MM.1S (cell line): ENCODE measurements at regions not wholly inside any gene's neighbourhood (a gene's known extent, or its start where the extent isn't known, plus 50 kb on each side); places are given as distances from the start of the nearest gene placed in this dataset.

Experiments used
- DNase-seq: peaks from one replicate; pipeline ENCODE4 v3.0.0-alpha.2; 2015
- H2AFZ ChIP-seq: fragments of 300-600 bp; sonication (generic); 2 replicates; pipeline ENCODE4 v1.6.0; 2016; ENCODE audit warnings: antibody characterized with exemption, low read length
- H3F3A ChIP-seq: fragments of 300-600 bp; sonication (generic); 2 replicates; pipeline ENCODE4 v1.6.1; 2016; ENCODE audit warnings: mild to moderate bottlenecking, antibody characterized with exemption, low read length, moderate library complexity, mixed read lengths; ENCODE audit not compliant: insufficient read depth
- H3K27ac ChIP-seq: fragments of 300-600 bp; sonication (generic); 2 replicates; pipeline ENCODE4 v1.5.1; 2016; ENCODE audit warnings: mild to moderate bottlenecking, low read length
- H3K27me3 ChIP-seq: fragments of 300-600 bp; sonication (generic); replicated peaks from 2 replicates; pipeline ENCODE4 v1.6.0; 2016; ENCODE audit warnings: low read length; ENCODE audit not compliant: insufficient read depth
- H3K36me3 ChIP-seq: fragments of 300-600 bp; sonication (generic); replicated peaks from 2 replicates; pipeline ENCODE4 v1.6.1; 2016; ENCODE audit warnings: mild to moderate bottlenecking, low read length, mixed read lengths; ENCODE audit not compliant: insufficient read depth
- H3K4me1 ChIP-seq: fragments of 300-600 bp; sonication (generic); 2 replicates; pipeline ENCODE4 v1.6.1; 2016; ENCODE audit warnings: low read length, mixed read lengths
- H3K4me2 ChIP-seq: fragments of 300-600 bp; sonication (generic); 2 replicates; pipeline ENCODE4 v1.6.0; 2016; ENCODE audit warnings: low read depth, low read length
- H3K4me3 ChIP-seq: fragments of 300-600 bp; sonication (generic); 2 replicates; pipeline ENCODE4 v1.5.1; 2016; ENCODE audit warnings: low read length, mixed read lengths
- H3K79me2 ChIP-seq: fragments of 300-600 bp; sonication (generic); 2 replicates; pipeline ENCODE4 v1.6.1; 2016; ENCODE audit warnings: mixed run types, low read length, mixed read lengths
- H3K9ac ChIP-seq: fragments of 300-600 bp; sonication (generic); 2 replicates; pipeline ENCODE4 v1.6.1; 2016; ENCODE audit warnings: low read length, mixed read lengths
- H3K9me2 ChIP-seq: fragments of 300-600 bp; sonication (generic); replicated peaks from 2 replicates; pipeline ENCODE4 v1.6.1; 2016; ENCODE audit warnings: mild to moderate bottlenecking, low read length, mixed read lengths; ENCODE audit not compliant: insufficient read depth
- H3K9me3 ChIP-seq: fragments of 300-600 bp; sonication (generic); replicated peaks from 2 replicates; pipeline ENCODE4 v1.6.1; 2016; ENCODE audit warnings: mild to moderate bottlenecking, low read length, mixed read lengths; ENCODE audit not compliant: insufficient read depth
- H4K20me1 ChIP-seq: fragments of 300-600 bp; sonication (generic); 2 replicates; pipeline ENCODE4 v1.6.1; 2016; ENCODE audit warnings: mild to moderate bottlenecking, low read length, moderate library complexity, mixed read lengths; ENCODE audit not compliant: insufficient read depth
- CTCF ChIP-seq: fragments of 300-600 bp; sonication (generic); IDR thresholded peaks from 2 replicates; pipeline ENCODE4 v1.5.1; 2016; ENCODE audit warnings: antibody characterized with exemption, low read length, mixed read lengths
- EZH2 ChIP-seq: fragments of 300-600 bp; sonication (generic); optimal IDR thresholded peaks from 2 replicates; pipeline ENCODE3; 2017; ENCODE audit warnings: low read depth, mild to moderate bottlenecking, antibody characterized with exemption, low read length, mixed read lengths
- EZH2phosphoT487 ChIP-seq: fragments of 300-600 bp; sonication (generic); IDR thresholded peaks from 2 replicates; pipeline ENCODE4 v1.6.1; 2018; ENCODE audit warnings: antibody characterized with exemption, low read length

GRCh38 chr18:53795061-53795460 lies 429.4 kb downstream of the MBD2 start:
- Histone ChIP-seq H3K79me2 (no peaks in the 10 kb centered on the region), H3K4me1 (no peaks in the 10 kb centered on the region), H3K4me3 (no peak overlapping the region), H3K4me2 (no peak overlapping the region), H3K9me2 (no peaks in the 10 kb centered on the region), H3K9ac (no peak overlapping the region), H3K27ac (no peak overlapping the region), H3K9me3 (no peaks in the 10 kb centered on the region), H3F3A (no peaks in the 10 kb centered on the region), H4K20me1 (no peaks in the 10 kb centered on the region), H2AFZ (no peak overlapping the region), H3K36me3 (no peaks in the 10 kb centered on the region), H3K27me3 (no peaks in the 10 kb centered on the region)
- DNase-seq: no peak
- no peak for TF ChIP-seq CTCF
- no peak for TF ChIP-seq EZH2phosphoT487
- TF ChIP-seq EZH2: no peak

- Histone ChIP-seq H3K79me2 (no peaks in the 10 kb centered on the region), H3K9ac (no peak overlapping the region), H3K9me3 (no peaks in the 10 kb centered on the region), H3K4me1 (no peaks in the 10 kb centered on the region), H3F3A (no peaks in the 10 kb centered on the region), H3K4me2 (no peak overlapping the region), H3K9me2 (no peaks in the 10 kb centered on the region), H3K36me3 (no peaks in the 10 kb centered on the region), H4K20me1 (no peaks in the 10 kb centered on the region), H3K4me3 (no peak overlapping the region), H3K27ac (no peak overlapping the region), H3K27me3 (no peaks in the 10 kb centered on the region), H2AFZ (no peak overlapping the region)
- DNase-seq: no peak
- TF ChIP-seq CTCF (no peak), EZH2phosphoT487 (no peak), EZH2 (no peak)
These were observed 431.7 kb downstream of the MBD2 start for GRCh38 chr18:53792762-53793161.

GRCh38 chr18:53790786-53791185 lies 433.7 kb downstream of the MBD2 start:
- H3K4me3 ChIP-seq: no peak overlapping the region
- H3K27me3 ChIP-seq: no peaks in the 10 kb centered on the region
- no peaks in the 10 kb centered on the region for H3F3A ChIP-seq
- H3K9me3 ChIP-seq: no peaks in the 10 kb centered on the region
- H4K20me1 ChIP-seq: no peaks in the 10 kb centered on the region
- no peaks in the 10 kb centered on the region for H3K9me2 ChIP-seq
- no peak overlapping the region for H3K9ac ChIP-seq
- H3K36me3 ChIP-seq: no peaks in the 10 kb centered on the region
- no peak overlapping the region for H3K4me2 ChIP-seq
- no peak for DNase-seq
- TF ChIP-seq EZH2 (no peak), CTCF (no peak), EZH2phosphoT487 (no peak)
- H3K4me1 ChIP-seq: no peaks in the 10 kb centered on the region
- H3K79me2 ChIP-seq: no peaks in the 10 kb centered on the region
- no peak overlapping the region for H3K27ac ChIP-seq
- H2AFZ ChIP-seq: no peak overlapping the region
